ENCODE measurements at regions not wholly inside any gene's neighbourhood (a gene's known extent, or its start where the extent isn't known, plus 50 kb on each side); places are given as distances from the start of the nearest gene placed in this dataset.

DNA sequence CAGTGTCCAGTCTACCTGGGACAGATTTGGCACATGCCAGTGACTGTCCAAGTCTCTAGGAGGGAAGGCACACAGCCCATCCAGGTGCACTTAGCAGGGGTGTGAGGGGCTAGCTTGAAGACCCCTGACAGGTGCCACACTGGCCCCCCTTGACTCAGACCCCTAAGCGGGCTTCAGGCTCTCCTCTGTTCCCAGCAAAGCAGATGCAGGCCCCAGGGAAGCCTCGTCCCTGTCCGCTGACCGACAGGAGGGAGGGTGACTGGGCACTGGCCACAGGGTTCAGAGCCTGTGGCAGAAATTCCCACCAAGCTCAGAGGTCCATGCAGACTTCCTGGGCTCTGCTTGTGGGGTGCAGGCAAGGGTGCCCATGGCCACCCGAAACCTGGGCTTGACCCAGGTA lies 239.8 kb upstream of the MYT1L start:
- Histone ChIP-seq H3K36me3 (no peaks in the 10 kb centered on the region), H3K27me3 (no peaks in the 10 kb centered on the region), H3K4me3 (no peak overlapping the region), H3K27ac (no peak overlapping the region), H3K9me3 (no peaks in the 10 kb centered on the region), H3K4me1 (no peaks in the 10 kb centered on the region)
- DNase-seq (no peak), ATAC-seq (no peak)
- TF ChIP-seq, protein P1, sequence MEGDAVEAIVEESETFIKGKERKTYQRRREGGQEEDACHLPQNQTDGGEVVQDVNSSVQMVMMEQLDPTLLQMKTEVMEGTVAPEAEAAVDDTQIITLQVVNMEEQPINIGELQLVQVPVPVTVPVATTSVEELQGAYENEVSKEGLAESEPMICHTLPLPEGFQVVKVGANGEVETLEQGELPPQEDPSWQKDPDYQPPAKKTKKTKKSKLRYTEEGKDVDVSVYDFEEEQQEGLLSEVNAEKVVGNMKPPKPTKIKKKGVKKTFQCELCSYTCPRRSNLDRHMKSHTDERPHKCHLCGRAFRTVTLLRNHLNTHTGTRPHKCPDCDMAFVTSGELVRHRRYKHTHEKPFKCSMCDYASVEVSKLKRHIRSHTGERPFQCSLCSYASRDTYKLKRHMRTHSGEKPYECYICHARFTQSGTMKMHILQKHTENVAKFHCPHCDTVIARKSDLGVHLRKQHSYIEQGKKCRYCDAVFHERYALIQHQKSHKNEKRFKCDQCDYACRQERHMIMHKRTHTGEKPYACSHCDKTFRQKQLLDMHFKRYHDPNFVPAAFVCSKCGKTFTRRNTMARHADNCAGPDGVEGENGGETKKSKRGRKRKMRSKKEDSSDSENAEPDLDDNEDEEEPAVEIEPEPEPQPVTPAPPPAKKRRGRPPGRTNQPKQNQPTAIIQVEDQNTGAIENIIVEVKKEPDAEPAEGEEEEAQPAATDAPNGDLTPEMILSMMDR (IDR thresholded peaks at IDR 0.05), result no peak
- intact Hi-C loops (cut with DNase I), result no loop called here

DNA sequence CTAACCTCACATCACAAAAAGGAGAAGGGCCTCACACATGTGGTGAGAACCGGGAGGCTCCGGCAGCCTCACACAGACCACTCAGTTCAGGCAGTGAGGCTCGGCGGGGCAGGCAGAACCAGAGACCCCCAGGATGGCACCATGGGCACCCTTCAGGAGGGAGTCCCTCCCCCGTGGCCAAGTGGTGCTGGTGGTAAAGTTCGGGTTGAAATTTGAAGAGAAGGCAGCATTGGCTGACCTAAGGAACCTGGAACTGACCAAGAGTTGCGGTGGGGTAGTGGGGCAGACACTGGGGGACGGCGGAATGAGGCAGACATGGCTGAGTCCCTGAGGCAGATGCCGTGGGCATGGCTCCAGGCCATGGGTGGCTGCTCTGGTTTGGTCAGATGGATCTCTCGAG lies 239.3 kb upstream of the MYT1L start:
- ATAC-seq, result no peak
- Histone ChIP-seq H3K36me3 (no peaks in the 10 kb centered on the region), H3K9me3 (no peaks in the 10 kb centered on the region), H3K27me3 (no peaks in the 10 kb centered on the region), H3K27ac (no peak overlapping the region), H3K4me1 (no peaks in the 10 kb centered on the region), H3K4me3 (no peak overlapping the region)
- intact Hi-C loops (cut with DNase I), result no loop called here
- DNase-seq, result no peak
- TF ChIP-seq, protein P1 (IDR thresholded peaks at IDR 0.05), result no peak

DNA sequence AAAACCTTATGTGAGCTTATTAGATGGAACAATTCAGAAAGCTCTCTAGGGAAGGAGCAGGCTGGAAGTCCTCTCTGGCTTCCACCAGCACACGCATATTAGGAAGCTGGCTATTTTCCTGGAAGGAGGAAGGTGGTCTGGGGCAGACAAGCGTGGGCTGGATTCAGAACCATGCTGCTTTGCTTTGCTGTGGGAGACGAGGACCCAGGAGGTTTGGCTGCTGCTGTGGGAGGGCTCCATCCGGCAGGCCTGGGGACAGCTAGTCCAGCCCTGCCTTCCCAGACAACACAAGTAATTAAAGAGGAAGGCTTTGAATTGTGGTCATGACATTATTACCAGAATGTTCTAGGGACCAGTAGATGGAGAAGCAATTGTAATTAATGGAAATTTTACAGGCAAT lies 238.8 kb upstream of the MYT1L start:
- DNase-seq (no peak), ATAC-seq (no peak)
- H3K27me3 ChIP-seq, result no peaks in the 10 kb centered on the region
- intact Hi-C loops (cut with DNase I), result no loop called here
- no peaks in the 10 kb centered on the region for H3K9me3 ChIP-seq
- H3K4me1 ChIP-seq, result no peaks in the 10 kb centered on the region
- no peak overlapping the region for H3K4me3 ChIP-seq
- no peaks in the 10 kb centered on the region for H3K36me3 ChIP-seq
- TF ChIP-seq, protein P1 (IDR thresholded peaks at IDR 0.05), result no peak
- H3K27ac ChIP-seq, result no peak overlapping the region

DNA sequence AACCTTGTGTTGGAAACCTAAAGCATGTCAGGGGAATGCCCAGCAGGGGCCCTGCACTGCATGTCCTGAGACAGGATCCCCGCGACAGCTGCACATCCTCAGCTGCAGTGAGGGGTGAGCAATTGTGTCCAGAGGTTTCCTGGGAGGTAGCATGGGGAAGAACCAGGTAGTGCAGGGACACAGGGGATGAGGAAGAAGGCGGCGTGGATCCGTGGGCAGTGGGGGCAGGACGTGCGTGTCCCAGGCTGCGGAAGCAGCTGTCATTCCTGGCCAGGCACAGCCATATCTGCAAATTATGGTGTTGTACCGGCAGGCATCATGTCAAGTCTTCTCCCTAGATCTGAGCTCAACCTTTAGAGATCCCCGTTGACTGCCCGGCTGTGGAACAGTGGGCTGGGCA lies 238.2 kb upstream of the MYT1L start:
- no peaks in the 10 kb centered on the region for H3K4me1 ChIP-seq
- no peak for DNase-seq
- no peaks in the 10 kb centered on the region for H3K9me3 ChIP-seq
- intact Hi-C loops (cut with DNase I), result no loop called here
- ATAC-seq, result no peak
- H3K27me3 ChIP-seq, result no peaks in the 10 kb centered on the region
- H3K36me3 ChIP-seq, result no peaks in the 10 kb centered on the region
- H3K4me3 ChIP-seq, result no peak overlapping the region
- TF ChIP-seq, protein P1 (IDR thresholded peaks at IDR 0.05), result no peak
- no peak overlapping the region for H3K27ac ChIP-seq

DNA sequence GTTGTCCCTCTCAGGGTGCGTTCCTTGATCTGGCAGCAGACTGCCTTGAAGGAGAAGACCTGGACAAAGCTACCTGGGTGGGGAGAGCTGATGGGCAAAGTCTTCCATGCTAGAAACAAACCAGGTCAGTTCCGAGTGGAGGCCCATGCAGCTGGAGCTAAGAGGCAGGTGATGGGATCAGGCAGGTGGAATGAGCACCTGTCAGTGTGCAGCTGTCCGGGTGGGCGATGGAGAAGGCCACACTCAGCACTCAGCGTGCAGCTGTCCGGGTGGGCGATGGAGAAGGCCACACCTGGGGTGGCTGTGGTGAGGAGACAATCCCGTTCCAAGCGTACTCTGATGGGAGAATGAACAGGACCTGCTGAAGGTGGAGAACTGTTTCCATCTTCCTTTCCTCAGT lies 237.3 kb upstream of the MYT1L start:
- H3K36me3 ChIP-seq, result no peaks in the 10 kb centered on the region
- no peak overlapping the region for H3K27ac ChIP-seq
- ATAC-seq, result no peak
- intact Hi-C loops (cut with DNase I), result no loop called here
- H3K4me1 ChIP-seq, result no peaks in the 10 kb centered on the region
- no peak overlapping the region for H3K4me3 ChIP-seq
- TF ChIP-seq, protein P1 (IDR thresholded peaks at IDR 0.05), result no peak
- no peak for DNase-seq
- no peaks in the 10 kb centered on the region for H3K9me3 ChIP-seq
- H3K27me3 ChIP-seq, result no peaks in the 10 kb centered on the region

DNA sequence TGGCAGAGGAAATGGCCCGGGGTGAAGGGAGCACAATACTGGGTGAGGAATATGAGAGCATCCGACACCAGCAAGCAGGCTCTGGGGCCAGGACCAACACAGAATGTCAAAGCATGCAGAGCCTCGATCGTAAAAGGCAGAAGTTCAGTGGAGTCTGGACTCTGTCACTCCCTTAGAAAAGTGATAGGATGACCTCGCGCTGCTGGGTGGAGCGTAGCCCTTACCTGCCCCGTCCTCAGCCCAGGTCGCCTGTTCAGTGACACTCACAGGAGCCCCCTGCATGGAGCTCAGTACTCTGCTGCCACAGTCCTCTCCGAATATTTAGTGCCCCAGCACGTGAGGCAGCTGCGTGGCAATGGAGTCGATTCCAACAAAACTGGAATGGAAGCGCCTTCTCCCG lies 236.7 kb upstream of the MYT1L start:
- H3K27ac ChIP-seq, result no peak overlapping the region
- TF ChIP-seq, protein P1 (IDR thresholded peaks at IDR 0.05), result no peak
- H3K4me3 ChIP-seq, result no peak overlapping the region
- no peaks in the 10 kb centered on the region for H3K36me3 ChIP-seq
- no peaks in the 10 kb centered on the region for H3K27me3 ChIP-seq
- ATAC-seq (no peak), DNase-seq (no peak)
- intact Hi-C loops (cut with DNase I), result no loop called here
- no peaks in the 10 kb centered on the region for H3K9me3 ChIP-seq
- H3K4me1 ChIP-seq, result no peaks in the 10 kb centered on the region

Data from upper lobe of right lung (tissue), 1 donor.